ENCODE measurements at regions not wholly inside any gene's neighbourhood (a gene's known extent, or its start where the extent isn't known, plus 50 kb on each side); places are given as distances from the start of the nearest gene placed in this dataset.

DNA sequence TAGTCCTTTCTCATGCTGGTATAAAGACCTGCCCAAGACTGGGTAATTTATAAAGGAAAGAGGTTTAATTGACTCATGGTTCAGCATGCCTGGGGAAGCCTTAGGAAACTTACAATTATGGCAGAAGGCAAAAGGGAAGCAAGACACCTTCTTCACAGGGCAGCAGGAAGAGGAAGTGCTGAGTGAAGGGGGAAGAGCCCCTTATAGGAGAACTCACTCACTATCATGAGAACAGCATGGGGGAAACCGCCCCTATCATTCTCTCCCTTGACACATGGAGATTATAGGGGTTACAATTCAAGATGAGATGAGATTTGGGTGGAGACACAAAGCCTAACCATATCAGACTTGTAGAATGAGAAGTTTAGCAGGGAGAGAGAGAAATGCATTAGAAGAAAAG is 373.3 kb upstream of the DIAPH2 start:
- Histone ChIP-seq H3K9me3 (ENCODE audit: insufficient read depth, low read depth, low read length) (no peaks in the 10 kb centered on the region), H3K9ac (ENCODE audit: low read depth, low read length) (no peak overlapping the region), H3K4me1 (ENCODE audit: insufficient read depth, low read length) (no peaks in the 10 kb centered on the region), H3K4me3 (ENCODE audit: low read length) (no peak overlapping the region), H3K27me3 (ENCODE audit: insufficient read depth, low read length) (no peaks in the 10 kb centered on the region), H3K27ac (ENCODE audit: low read depth, low read length) (no peak overlapping the region), H3K36me3 (ENCODE audit: insufficient read depth, low read length) (no peaks in the 10 kb centered on the region)
- WGBS: no CpG with 5 or more reads among the region's 1 CpG

DNA sequence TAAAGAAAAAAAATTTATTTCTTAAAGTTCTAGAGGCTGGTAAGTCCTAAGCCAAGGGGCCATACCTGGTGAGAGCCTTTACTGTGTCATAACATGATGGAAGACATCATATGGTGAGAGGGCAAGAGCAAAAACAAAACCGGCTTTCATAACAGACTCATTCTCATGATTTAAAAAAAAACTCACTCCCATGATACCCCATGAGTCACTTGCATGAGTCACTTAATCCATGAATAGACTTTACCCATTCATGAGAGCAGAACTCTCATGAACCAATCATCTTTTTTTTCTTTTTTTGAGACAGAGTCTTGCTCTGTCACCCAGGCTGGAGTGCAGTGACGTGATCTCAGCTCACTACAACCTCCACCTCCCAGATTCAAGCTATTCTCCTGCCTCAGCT is 369.7 kb upstream of the DIAPH2 start:
- Histone ChIP-seq H3K9ac (ENCODE audit: low read depth, low read length) (no peak overlapping the region), H3K4me3 (ENCODE audit: low read length) (no peak overlapping the region), H3K9me3 (ENCODE audit: insufficient read depth, low read depth, low read length) (no peaks in the 10 kb centered on the region), H3K36me3 (ENCODE audit: insufficient read depth, low read length) (no peaks in the 10 kb centered on the region), H3K27ac (ENCODE audit: low read depth, low read length) (no peak overlapping the region), H3K27me3 (ENCODE audit: insufficient read depth, low read length) (no peaks in the 10 kb centered on the region), H3K4me1 (ENCODE audit: insufficient read depth, low read length) (no peaks in the 10 kb centered on the region)
- WGBS: 95% methylated on average over 2 of the region's 2 CpGs

DNA sequence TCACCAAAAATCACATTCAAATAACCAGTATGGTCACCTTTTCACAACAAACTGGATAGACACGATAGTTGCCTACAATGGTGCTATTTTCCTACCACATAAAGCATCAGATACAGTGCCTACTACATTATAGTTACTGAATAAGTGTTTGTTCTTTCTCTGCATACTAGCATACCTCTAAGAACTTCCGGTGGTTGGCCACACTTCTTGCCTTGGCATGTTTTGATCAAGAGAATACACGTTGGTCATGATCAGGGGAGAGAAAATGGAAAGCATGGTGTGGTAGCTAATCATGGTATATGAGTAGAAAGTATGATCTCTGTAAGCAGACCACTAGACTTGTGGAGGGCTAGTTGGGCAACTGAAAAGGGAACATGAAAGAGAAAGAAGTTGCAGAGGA is 322.8 kb upstream of the DIAPH2 start:
- no peak overlapping the region for H3K4me3 ChIP-seq (ENCODE audit: low read length)
- no peak overlapping the region for H3K27ac ChIP-seq (ENCODE audit: low read depth, low read length)
- H3K9ac ChIP-seq (ENCODE audit: low read depth, low read length): no peak overlapping the region
- 95% methylated on average over 3 of the region's 3 CpGs for WGBS
- H3K27me3 ChIP-seq (ENCODE audit: insufficient read depth, low read length): no peaks in the 10 kb centered on the region
- no peaks in the 10 kb centered on the region for H3K36me3 ChIP-seq (ENCODE audit: insufficient read depth, low read length)
- no peaks in the 10 kb centered on the region for H3K9me3 ChIP-seq (ENCODE audit: insufficient read depth, low read depth, low read length)
- no peaks in the 10 kb centered on the region for H3K4me1 ChIP-seq (ENCODE audit: insufficient read depth, low read length)

DNA sequence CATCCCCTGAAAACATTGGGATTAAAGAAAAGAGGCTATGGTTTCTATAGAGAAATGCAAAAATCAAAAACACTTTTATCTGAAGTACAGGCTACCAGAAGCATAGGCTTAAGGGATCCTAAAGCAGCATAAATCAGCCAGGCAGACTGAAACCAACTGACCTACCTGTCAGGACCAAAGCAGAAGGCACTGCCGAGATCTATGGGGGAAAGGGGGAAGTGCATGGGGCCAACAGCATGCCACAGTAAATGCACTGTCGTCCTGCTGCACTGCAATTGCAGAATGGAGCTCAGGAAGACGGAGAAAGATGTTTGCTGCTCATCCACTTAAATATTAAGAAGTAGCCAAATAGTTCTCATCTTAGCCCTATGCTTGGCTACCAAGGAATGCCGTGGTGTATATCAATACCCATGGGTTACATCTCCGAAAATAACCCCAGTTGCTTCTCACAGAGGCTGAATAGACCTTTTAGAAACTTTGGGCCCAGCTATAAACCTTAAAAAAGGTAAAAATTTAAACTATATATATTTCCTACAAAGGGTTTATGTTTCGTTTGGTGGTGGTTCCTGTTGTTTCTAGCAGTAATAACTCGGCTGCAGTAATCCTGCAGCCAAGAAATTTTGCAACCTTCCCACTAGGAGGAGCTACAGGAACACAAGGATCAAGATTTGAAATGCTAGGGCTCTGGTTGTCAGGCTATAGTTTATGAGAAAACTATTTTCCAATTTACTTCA is 312.2 kb upstream of the DIAPH2 start:
- H3K36me3 ChIP-seq (ENCODE audit: insufficient read depth, low read length): no peaks in the 10 kb centered on the region
- no peak overlapping the region for H3K4me3 ChIP-seq (ENCODE audit: low read length)
- 59% methylated on average over 6 of the region's 7 CpGs for WGBS
- no peaks in the 10 kb centered on the region for H3K27me3 ChIP-seq (ENCODE audit: insufficient read depth, low read length)
- H3K9ac ChIP-seq (ENCODE audit: low read depth, low read length): no peak overlapping the region
- H3K9me3 ChIP-seq (ENCODE audit: insufficient read depth, low read depth, low read length): no peaks in the 10 kb centered on the region
- H3K4me1 ChIP-seq (ENCODE audit: insufficient read depth, low read length): no peaks in the 10 kb centered on the region
- H3K27ac ChIP-seq (ENCODE audit: low read depth, low read length): no peak overlapping the region

DNA sequence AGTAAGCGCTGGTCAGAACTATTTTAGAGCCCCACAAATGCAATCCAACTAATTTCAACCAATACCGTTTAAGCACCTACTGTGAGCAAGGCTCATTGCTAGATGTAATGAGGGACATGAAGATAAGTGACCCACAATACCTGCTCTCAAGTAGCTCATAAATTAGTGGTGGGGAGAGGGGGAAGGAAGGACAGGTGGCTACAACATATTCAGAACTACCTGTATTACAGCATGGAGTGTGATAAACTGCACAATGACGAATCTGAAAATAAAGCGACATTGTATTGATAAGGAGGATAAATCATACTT is 311.6 kb upstream of the DIAPH2 start:
- H3K4me1 ChIP-seq (ENCODE audit: insufficient read depth, low read length): no peaks in the 10 kb centered on the region
- H3K4me3 ChIP-seq (ENCODE audit: low read length): no peak overlapping the region
- no peak overlapping the region for H3K27ac ChIP-seq (ENCODE audit: low read depth, low read length)
- no peaks in the 10 kb centered on the region for H3K9me3 ChIP-seq (ENCODE audit: insufficient read depth, low read depth, low read length)
- H3K9ac ChIP-seq (ENCODE audit: low read depth, low read length): no peak overlapping the region
- H3K27me3 ChIP-seq (ENCODE audit: insufficient read depth, low read length): no peaks in the 10 kb centered on the region
- H3K36me3 ChIP-seq (ENCODE audit: insufficient read depth, low read length): no peaks in the 10 kb centered on the region
- WGBS: 83% methylated on average over 2 of the region's 4 CpGs

DNA sequence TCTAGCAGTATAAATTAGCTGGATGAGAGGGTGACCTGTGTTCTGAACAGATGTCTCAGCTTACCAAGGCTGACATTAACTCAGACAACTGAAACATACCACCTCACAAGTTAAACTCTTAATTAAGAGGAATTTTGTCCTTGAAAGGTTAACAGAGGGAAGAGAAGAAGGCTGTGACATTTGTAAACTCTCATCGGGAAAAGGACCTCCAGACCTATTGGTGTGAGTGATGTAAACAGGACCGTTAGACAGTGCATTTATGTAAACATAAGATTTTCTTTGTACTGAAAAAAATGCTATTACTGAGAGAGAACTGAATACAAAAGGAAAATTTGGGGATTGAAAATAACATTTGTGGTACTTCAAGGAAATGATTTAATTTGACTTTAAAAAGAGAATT is 308.4 kb upstream of the DIAPH2 start:
- no peak overlapping the region for H3K9ac ChIP-seq (ENCODE audit: low read depth, low read length)
- H3K36me3 ChIP-seq (ENCODE audit: insufficient read depth, low read length): no peaks in the 10 kb centered on the region
- H3K27ac ChIP-seq (ENCODE audit: low read depth, low read length): no peak overlapping the region
- no peaks in the 10 kb centered on the region for H3K27me3 ChIP-seq (ENCODE audit: insufficient read depth, low read length)
- 91% methylated on average over 2 of the region's 2 CpGs for WGBS
- H3K4me3 ChIP-seq (ENCODE audit: low read length): no peak overlapping the region
- no peaks in the 10 kb centered on the region for H3K4me1 ChIP-seq (ENCODE audit: insufficient read depth, low read length)
- no peaks in the 10 kb centered on the region for H3K9me3 ChIP-seq (ENCODE audit: insufficient read depth, low read depth, low read length)

DNA sequence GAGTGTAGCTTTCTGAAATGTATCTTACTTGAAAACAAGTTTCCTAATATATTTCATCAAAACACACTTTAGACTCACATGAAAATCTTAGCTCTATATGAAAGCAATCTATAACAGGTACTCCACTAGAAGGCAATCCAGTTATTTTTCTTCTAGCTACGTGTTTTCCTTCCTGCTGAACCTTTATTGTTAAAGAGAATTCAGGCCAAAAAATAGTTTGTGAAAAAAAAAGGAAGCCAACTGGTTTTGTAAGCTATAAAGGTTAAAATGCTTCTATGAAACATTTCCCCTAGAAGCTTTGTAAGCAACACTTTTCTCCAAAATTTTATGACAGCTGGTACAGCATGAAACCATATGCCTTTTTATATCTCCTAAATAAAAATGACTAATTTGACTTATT is 304.7 kb upstream of the DIAPH2 start:
- no CpG with 5 or more reads among the region's 1 CpG for whole genome bisulfite sequencing

DNA sequence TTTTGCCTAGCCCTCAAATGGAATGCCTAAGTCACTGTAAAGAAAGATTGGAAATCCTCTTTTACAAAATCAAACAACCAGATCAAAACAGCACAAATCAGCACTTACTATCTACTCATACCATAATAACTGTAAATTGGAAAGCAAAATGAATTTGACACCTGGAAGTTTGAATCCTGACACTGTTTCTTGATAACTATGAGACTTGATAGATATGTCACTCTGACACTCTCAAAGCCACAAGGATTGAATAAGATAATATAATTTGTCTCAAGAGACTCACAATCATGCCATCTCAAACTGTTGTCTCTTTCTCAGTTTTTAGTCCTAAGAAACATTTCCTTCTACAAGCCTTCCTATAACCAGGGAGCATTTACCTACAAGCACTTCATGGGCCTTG is 302.6 kb upstream of the DIAPH2 start:
- H3K27ac ChIP-seq (ENCODE audit: low read depth, low read length): no peak overlapping the region
- no peaks in the 10 kb centered on the region for H3K9me3 ChIP-seq (ENCODE audit: insufficient read depth, low read depth, low read length)
- no peaks in the 10 kb centered on the region for H3K27me3 ChIP-seq (ENCODE audit: insufficient read depth, low read length)
- no peaks in the 10 kb centered on the region for H3K4me1 ChIP-seq (ENCODE audit: insufficient read depth, low read length)
- no peaks in the 10 kb centered on the region for H3K36me3 ChIP-seq (ENCODE audit: insufficient read depth, low read length)
- no peak overlapping the region for H3K9ac ChIP-seq (ENCODE audit: low read depth, low read length)
- H3K4me3 ChIP-seq (ENCODE audit: low read length): no peak overlapping the region

More for the DNA sequence above, 304.7 kb upstream of the DIAPH2 start:
- no peak overlapping the region for H3K9ac ChIP-seq (ENCODE audit: low read depth, low read length)
- H3K4me3 ChIP-seq (ENCODE audit: low read length): no peak overlapping the region
- H3K36me3 ChIP-seq (ENCODE audit: insufficient read depth, low read length): no peaks in the 10 kb centered on the region
- no peaks in the 10 kb centered on the region for H3K4me1 ChIP-seq (ENCODE audit: insufficient read depth, low read length)
- H3K27me3 ChIP-seq (ENCODE audit: insufficient read depth, low read length): no peaks in the 10 kb centered on the region
- H3K27ac ChIP-seq (ENCODE audit: low read depth, low read length): no peak overlapping the region
- no peaks in the 10 kb centered on the region for H3K9me3 ChIP-seq (ENCODE audit: insufficient read depth, low read depth, low read length)

DNA sequence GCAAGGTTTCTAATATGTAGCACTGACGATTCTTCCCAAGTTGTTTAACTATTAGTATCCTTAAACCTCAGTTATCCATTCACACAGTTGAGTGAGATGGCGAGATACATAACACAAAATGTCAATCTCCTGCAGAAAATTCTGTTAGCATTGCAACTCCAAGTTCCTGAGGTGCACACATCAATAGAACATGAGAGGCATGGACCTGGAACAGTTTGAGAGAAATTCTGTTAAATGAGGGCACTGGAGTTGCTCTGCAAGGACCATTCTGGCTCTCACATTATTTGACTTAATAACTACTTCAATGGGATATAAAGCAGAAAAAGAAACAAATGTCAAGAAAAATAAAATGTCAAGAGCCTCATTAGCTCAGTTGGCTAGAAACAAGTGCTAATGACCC is 301.2 kb upstream of the DIAPH2 start:
- no peaks in the 10 kb centered on the region for H3K36me3 ChIP-seq (ENCODE audit: insufficient read depth, low read length)
- H3K4me3 ChIP-seq (ENCODE audit: low read length): no peak overlapping the region
- no peak overlapping the region for H3K9ac ChIP-seq (ENCODE audit: low read depth, low read length)
- H3K9me3 ChIP-seq (ENCODE audit: insufficient read depth, low read depth, low read length): no peaks in the 10 kb centered on the region
- no peaks in the 10 kb centered on the region for H3K27me3 ChIP-seq (ENCODE audit: insufficient read depth, low read length)
- no peak overlapping the region for H3K27ac ChIP-seq (ENCODE audit: low read depth, low read length)
- H3K4me1 ChIP-seq (ENCODE audit: insufficient read depth, low read length): no peaks in the 10 kb centered on the region
- 91% methylated on average over 2 of the region's 2 CpGs for WGBS

DNA sequence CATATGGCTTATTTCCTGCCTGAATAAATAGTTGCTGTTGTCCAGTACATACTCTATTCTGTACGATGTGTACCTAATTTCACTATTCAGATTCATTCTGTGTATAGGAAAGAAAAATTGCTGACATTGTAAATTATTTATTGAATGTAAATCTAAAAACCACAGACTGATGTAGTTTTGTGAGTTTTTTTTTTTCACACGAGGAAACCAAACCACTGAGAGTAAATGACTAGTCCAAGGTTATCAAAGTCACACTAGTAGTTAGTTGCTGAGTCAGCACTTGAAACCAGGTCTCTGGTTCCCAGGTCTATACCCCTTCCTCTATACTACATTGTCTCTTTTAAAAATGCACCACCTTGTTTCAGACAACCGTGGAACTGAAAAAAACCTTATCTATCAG is 298.3 kb upstream of the DIAPH2 start:
- Histone ChIP-seq H3K9me3 (ENCODE audit: insufficient read depth, low read depth, low read length) (no peaks in the 10 kb centered on the region), H3K36me3 (ENCODE audit: insufficient read depth, low read length) (no peaks in the 10 kb centered on the region), H3K9ac (ENCODE audit: low read depth, low read length) (no peak overlapping the region), H3K4me1 (ENCODE audit: insufficient read depth, low read length) (no peaks in the 10 kb centered on the region), H3K27me3 (ENCODE audit: insufficient read depth, low read length) (no peaks in the 10 kb centered on the region), H3K27ac (ENCODE audit: low read depth, low read length) (no peak overlapping the region), H3K4me3 (ENCODE audit: low read length) (no peak overlapping the region)
- WGBS: 93% methylated on average over 2 of the region's 3 CpGs

DNA sequence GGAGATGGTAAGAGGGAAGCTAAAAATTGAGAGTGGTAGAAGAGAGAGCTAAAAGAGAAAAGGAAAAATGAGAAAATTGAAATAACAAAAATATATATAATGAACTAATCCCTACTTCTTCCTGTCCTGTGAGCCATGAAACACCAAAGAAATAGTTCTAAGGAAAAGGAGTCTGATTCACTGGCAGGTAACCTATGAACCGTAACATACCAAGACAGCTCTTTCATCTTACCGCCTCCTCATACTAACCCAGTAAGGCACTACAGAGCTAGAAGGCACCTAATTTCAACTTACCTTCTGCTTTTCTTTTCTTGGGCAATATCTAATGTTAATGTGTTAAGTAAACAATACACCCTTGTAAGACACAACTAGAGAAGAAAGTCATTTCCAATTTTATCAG is 297.7 kb upstream of the DIAPH2 start:
- H3K27me3 ChIP-seq (ENCODE audit: insufficient read depth, low read length): no peaks in the 10 kb centered on the region
- no peaks in the 10 kb centered on the region for H3K9me3 ChIP-seq (ENCODE audit: insufficient read depth, low read depth, low read length)
- H3K4me3 ChIP-seq (ENCODE audit: low read length): no peak overlapping the region
- WGBS: 100% methylated on average over 2 of the region's 2 CpGs
- no peak overlapping the region for H3K9ac ChIP-seq (ENCODE audit: low read depth, low read length)
- no peaks in the 10 kb centered on the region for H3K36me3 ChIP-seq (ENCODE audit: insufficient read depth, low read length)
- no peak overlapping the region for H3K27ac ChIP-seq (ENCODE audit: low read depth, low read length)
- no peaks in the 10 kb centered on the region for H3K4me1 ChIP-seq (ENCODE audit: insufficient read depth, low read length)

DNA sequence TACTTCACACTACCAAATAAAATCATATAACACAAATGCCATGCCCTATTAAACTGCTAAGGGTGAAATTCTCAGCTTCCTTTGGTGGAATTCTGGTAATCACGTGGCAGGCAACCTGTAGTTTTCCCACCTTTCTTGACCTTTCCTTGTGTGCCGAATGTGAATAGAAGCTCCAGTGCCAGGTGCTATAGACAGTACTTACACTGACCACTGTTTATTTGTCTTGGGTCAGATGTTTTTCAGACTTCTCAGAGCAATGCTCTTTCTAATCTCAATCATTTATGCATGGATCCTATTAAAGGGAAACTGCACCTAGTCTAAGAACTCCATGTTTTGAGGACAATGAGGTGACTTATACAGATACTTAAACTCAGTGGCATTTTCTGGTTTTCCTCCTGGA is 296.8 kb upstream of the DIAPH2 start:
- Histone ChIP-seq H3K9ac (ENCODE audit: low read depth, low read length) (no peak overlapping the region), H3K4me3 (ENCODE audit: low read length) (no peak overlapping the region), H3K27me3 (ENCODE audit: insufficient read depth, low read length) (no peaks in the 10 kb centered on the region), H3K27ac (ENCODE audit: low read depth, low read length) (no peak overlapping the region), H3K36me3 (ENCODE audit: insufficient read depth, low read length) (no peaks in the 10 kb centered on the region), H3K4me1 (ENCODE audit: insufficient read depth, low read length) (no peaks in the 10 kb centered on the region), H3K9me3 (ENCODE audit: insufficient read depth, low read depth, low read length) (no peaks in the 10 kb centered on the region)
- 87% methylated on average over 2 of the region's 2 CpGs for WGBS

Measured in HUES64 (cell line).